GM23338 (cell line): ENCODE measurements at regions not wholly inside any gene's neighbourhood (a gene's known extent, or its start where the extent isn't known, plus 50 kb on each side); places are given as distances from the start of the nearest gene placed in this dataset.

ENCODE experiments used
- ATAC-seq: fragments of 200-7000 bp; cut with Tn5 transposase; 3 replicates; pipeline ENCODE4 v1.9.1; 2020
- DNase-seq: peaks from one replicate; pipeline ENCODE4 v3.0.0-alpha.2; 2015; ENCODE audit warnings: low spot score
- H2AFZ ChIP-seq: fragments of 200-600 bp; sonication (generic); 2 replicates; pipeline ENCODE4 v1.8.0; 2016; ENCODE audit warnings: antibody characterized with exemption, mild to moderate bottlenecking, moderate library complexity
- H3F3A ChIP-seq: fragments of 200-600 bp; sonication (generic); replicated peaks from 2 replicates; pipeline ENCODE4 v1.8.0; 2017; ENCODE audit warnings: antibody characterized with exemption, mixed run types, low read depth
- H3K27ac ChIP-seq: fragments of 200-600 bp; sonication (generic); 2 replicates; pipeline ENCODE4 v1.6.1; 2016; ENCODE audit warnings: low read depth
- H3K27me3 ChIP-seq: fragments of 200-600 bp; sonication (generic); 2 replicates; pipeline ENCODE4 v1.8.0; 2016; ENCODE audit warnings: mild to moderate bottlenecking, mixed run types, moderate library complexity; ENCODE audit not compliant: insufficient read depth
- H3K36me3 ChIP-seq: fragments of 200-600 bp; sonication (generic); 2 replicates; pipeline ENCODE4 v1.8.0; 2016; ENCODE audit warnings: mild to moderate bottlenecking; ENCODE audit not compliant: insufficient read depth
- H3K4me1 ChIP-seq: fragments of 200-600 bp; sonication (generic); 2 replicates; pipeline ENCODE4 v1.8.0; 2016; ENCODE audit warnings: mild to moderate bottlenecking, moderate library complexity; ENCODE audit not compliant: insufficient read depth
- H3K4me2 ChIP-seq: fragments of 200-600 bp; sonication (generic); 2 replicates; pipeline ENCODE4 v1.7.1; 2017; ENCODE audit warnings: mixed run types
- H3K4me3 ChIP-seq: fragments of 200-600 bp; sonication (generic); 2 replicates; pipeline ENCODE4 v1.6.1; 2016; ENCODE audit warnings: mixed run types
- H3K79me2 ChIP-seq: fragments of 200-600 bp; sonication (generic); replicated peaks from 2 replicates; pipeline ENCODE4 v1.8.0; 2017; ENCODE audit warnings: mild to moderate bottlenecking; ENCODE audit not compliant: insufficient read depth
- H3K9me2 ChIP-seq: fragments of 200-600 bp; sonication (generic); 2 replicates; pipeline ENCODE4 v1.8.0; 2017; ENCODE audit not compliant: insufficient read depth
- H4K20me1 ChIP-seq: fragments of 200-600 bp; sonication (generic); replicated peaks from 2 replicates; pipeline ENCODE4 v1.8.0; 2017; ENCODE audit warnings: mild to moderate bottlenecking; ENCODE audit not compliant: insufficient read depth
- H3K27ac Mint-ChIP-seq: 2 replicates; pipeline ENCODE4 v1.8.0; 2020; ENCODE audit warnings: inconsistent platforms, mild to moderate bottlenecking, moderate library complexity, mixed read lengths
- H3K27me3 Mint-ChIP-seq: 3 replicates; pipeline ENCODE4 v1.8.0; 2022; ENCODE audit warnings: low read depth, mild to moderate bottlenecking, moderate library complexity, mixed read lengths, inconsistent platforms; ENCODE audit not compliant: insufficient read depth, poor library complexity
- H3K36me3 Mint-ChIP-seq: 3 replicates; pipeline ENCODE4 v1.8.0; 2021; ENCODE audit warnings: low read depth, mild to moderate bottlenecking, inconsistent platforms, moderate library complexity, mixed read lengths
- H3K4me1 Mint-ChIP-seq: 3 replicates; pipeline ENCODE4 v1.8.0; 2020; ENCODE audit warnings: mild to moderate bottlenecking, inconsistent platforms, mixed read lengths
- H3K4me3 Mint-ChIP-seq: 3 replicates; pipeline ENCODE4 v1.8.0; 2021; ENCODE audit warnings: moderate library complexity, mild to moderate bottlenecking, inconsistent platforms, mixed read lengths
- H3K9me3 Mint-ChIP-seq: 3 replicates; pipeline ENCODE4 v1.8.0; 2020; ENCODE audit warnings: moderate library complexity, mild to moderate bottlenecking, inconsistent platforms, mixed read lengths
- EZH2 ChIP-seq: fragments of 200-600 bp; sonication (generic); IDR thresholded peaks from one replicate; pipeline ENCODE4 v1.8.0; 2017; ENCODE audit warnings: antibody characterized with exemption, mild to moderate bottlenecking, low read depth; ENCODE audit not compliant: unreplicated experiment
- POLR2AphosphoS5 ChIP-seq: IDR thresholded peaks from 2 replicates; pipeline ENCODE4 v1.6.1; 2016; ENCODE audit warnings: antibody characterized with exemption, low read depth
- TF ChIP-seq, protein P1 (sequence below): fragments of 250-450 bp; sonication (Bioruptor Pico); IDR thresholded peaks from 2 replicates; pipeline ENCODE4 v1.5.0; 2020; ENCODE audit warnings: mild to moderate bottlenecking, moderate library complexity
- TF ChIP-seq, protein P2 (sequence below): IDR thresholded peaks from one replicate; pipeline ENCODE4 v1.6.1; 2018; ENCODE audit warnings: antibody characterized with exemption; ENCODE audit not compliant: unreplicated experiment

GRCh38 chr6:12457094-12457493, 166.9 kb downstream of the EDN1 start (continued):
- TF ChIP-seq, protein P1, sequence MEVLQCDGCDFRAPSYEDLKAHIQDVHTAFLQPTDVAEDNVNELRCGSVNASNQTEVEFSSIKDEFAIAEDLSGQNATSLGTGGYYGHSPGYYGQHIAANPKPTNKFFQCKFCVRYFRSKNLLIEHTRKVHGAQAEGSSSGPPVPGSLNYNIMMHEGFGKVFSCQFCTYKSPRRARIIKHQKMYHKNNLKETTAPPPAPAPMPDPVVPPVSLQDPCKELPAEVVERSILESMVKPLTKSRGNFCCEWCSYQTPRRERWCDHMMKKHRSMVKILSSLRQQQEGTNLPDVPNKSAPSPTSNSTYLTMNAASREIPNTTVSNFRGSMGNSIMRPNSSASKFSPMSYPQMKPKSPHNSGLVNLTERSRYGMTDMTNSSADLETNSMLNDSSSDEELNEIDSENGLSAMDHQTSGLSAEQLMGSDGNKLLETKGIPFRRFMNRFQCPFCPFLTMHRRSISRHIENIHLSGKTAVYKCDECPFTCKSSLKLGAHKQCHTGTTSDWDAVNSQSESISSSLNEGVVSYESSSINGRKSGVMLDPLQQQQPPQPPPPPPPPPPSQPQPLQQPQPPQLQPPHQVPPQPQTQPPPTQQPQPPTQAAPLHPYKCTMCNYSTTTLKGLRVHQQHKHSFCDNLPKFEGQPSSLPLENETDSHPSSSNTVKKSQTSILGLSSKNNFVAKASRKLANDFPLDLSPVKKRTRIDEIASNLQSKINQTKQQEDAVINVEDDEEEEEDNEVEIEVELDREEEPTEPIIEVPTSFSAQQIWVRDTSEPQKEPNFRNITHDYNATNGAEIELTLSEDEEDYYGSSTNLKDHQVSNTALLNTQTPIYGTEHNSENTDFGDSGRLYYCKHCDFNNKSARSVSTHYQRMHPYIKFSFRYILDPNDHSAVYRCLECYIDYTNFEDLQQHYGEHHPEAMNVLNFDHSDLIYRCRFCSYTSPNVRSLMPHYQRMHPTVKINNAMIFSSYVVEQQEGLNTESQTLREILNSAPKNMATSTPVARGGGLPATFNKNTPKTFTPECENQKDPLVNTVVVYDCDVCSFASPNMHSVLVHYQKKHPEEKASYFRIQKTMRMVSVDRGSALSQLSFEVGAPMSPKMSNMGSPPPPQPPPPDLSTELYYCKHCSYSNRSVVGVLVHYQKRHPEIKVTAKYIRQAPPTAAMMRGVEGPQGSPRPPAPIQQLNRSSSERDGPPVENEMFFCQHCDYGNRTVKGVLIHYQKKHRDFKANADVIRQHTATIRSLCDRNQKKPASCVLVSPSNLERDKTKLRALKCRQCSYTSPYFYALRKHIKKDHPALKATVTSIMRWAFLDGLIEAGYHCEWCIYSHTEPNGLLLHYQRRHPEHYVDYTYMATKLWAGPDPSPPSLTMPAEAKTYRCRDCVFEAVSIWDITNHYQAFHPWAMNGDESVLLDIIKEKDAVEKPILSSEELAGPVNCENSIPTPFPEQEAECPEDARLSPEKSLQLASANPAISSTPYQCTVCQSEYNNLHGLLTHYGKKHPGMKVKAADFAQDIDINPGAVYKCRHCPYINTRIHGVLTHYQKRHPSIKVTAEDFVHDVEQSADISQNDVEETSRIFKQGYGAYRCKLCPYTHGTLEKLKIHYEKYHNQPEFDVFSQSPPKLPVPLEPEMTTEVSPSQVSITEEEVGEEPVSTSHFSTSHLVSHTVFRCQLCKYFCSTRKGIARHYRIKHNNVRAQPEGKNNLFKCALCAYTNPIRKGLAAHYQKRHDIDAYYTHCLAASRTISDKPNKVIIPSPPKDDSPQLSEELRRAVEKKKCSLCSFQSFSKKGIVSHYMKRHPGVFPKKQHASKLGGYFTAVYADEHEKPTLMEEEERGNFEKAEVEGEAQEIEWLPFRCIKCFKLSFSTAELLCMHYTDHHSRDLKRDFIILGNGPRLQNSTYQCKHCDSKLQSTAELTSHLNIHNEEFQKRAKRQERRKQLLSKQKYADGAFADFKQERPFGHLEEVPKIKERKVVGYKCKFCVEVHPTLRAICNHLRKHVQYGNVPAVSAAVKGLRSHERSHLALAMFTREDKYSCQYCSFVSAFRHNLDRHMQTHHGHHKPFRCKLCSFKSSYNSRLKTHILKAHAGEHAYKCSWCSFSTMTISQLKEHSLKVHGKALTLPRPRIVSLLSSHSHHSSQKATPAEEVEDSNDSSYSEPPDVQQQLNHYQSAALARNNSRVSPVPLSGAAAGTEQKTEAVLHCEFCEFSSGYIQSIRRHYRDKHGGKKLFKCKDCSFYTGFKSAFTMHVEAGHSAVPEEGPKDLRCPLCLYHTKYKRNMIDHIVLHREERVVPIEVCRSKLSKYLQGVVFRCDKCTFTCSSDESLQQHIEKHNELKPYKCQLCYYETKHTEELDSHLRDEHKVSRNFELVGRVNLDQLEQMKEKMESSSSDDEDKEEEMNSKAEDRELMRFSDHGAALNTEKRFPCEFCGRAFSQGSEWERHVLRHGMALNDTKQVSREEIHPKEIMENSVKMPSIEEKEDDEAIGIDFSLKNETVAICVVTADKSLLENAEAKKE (CRISPR knock-in tag), result no peak
- TF ChIP-seq, protein P2, sequence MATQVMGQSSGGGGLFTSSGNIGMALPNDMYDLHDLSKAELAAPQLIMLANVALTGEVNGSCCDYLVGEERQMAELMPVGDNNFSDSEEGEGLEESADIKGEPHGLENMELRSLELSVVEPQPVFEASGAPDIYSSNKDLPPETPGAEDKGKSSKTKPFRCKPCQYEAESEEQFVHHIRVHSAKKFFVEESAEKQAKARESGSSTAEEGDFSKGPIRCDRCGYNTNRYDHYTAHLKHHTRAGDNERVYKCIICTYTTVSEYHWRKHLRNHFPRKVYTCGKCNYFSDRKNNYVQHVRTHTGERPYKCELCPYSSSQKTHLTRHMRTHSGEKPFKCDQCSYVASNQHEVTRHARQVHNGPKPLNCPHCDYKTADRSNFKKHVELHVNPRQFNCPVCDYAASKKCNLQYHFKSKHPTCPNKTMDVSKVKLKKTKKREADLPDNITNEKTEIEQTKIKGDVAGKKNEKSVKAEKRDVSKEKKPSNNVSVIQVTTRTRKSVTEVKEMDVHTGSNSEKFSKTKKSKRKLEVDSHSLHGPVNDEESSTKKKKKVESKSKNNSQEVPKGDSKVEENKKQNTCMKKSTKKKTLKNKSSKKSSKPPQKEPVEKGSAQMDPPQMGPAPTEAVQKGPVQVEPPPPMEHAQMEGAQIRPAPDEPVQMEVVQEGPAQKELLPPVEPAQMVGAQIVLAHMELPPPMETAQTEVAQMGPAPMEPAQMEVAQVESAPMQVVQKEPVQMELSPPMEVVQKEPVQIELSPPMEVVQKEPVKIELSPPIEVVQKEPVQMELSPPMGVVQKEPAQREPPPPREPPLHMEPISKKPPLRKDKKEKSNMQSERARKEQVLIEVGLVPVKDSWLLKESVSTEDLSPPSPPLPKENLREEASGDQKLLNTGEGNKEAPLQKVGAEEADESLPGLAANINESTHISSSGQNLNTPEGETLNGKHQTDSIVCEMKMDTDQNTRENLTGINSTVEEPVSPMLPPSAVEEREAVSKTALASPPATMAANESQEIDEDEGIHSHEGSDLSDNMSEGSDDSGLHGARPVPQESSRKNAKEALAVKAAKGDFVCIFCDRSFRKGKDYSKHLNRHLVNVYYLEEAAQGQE, result no peak
- TF ChIP-seq EZH2, result no peak

DNA sequence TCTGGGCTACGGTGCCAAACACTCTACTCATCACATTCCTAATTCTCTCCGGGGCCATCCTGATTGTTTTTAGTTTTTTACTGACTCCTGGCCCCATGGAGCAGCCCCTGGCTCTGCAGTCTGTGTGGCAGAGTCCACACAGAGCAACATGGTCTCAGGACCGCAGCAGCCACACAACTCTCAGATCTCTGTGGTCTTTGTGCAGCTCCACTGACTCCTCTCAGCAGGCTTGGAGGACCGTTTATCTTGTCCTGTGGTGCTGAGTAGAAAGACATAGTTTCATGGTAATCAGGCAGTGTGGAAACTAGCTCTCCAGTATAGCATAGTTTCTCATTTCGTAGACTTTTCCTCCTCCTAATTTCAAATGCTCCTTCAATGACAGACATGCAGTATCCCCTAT, 168.4 kb downstream of the EDN1 start:
- H3K27ac ChIP-seq, result no peak overlapping the region
- no peak for TF ChIP-seq POLR2AphosphoS5
- ATAC-seq, result peak; percentile 89
- H3K9me2 ChIP-seq, result no peaks in the 10 kb centered on the region
- Mint-ChIP-seq H3K4me3 (no peak overlapping the region), H3K27me3 (peaks cover 26% of the 10 kb centered on the region), H3K9me3 (peaks cover 13% of the 10 kb centered on the region), H3K36me3 (peaks cover 3% of the 10 kb centered on the region), H3K27ac (no peak overlapping the region), H3K4me1 (peaks cover 22% of the 10 kb centered on the region)
- H3K79me2 ChIP-seq, result no peaks in the 10 kb centered on the region
- no peak for DNase-seq
- H3F3A ChIP-seq, result no peaks in the 10 kb centered on the region
- H3K27me3 ChIP-seq, result no peaks in the 10 kb centered on the region; the same call in 1 of the 2 replicates
- H3K4me1 ChIP-seq, result peaks cover 17% of the 10 kb centered on the region; the same call in 1 of the 2 replicates
- no peak overlapping the region for H3K4me2 ChIP-seq
- no peaks in the 10 kb centered on the region for H3K36me3 ChIP-seq
- H3K4me3 ChIP-seq, result no peak overlapping the region
- H2AFZ ChIP-seq, result 0 out of 2 replicates have a peak overlapping the region, but pooled peaks have one; percentile 81
- H4K20me1 ChIP-seq, result no peaks in the 10 kb centered on the region
